Activated CD8-positive, alpha-beta memory T cell treated with anti-CD3 and anti-CD28 coated beads for 4 hours (primary cell): ENCODE measurements at regions not wholly inside any gene's neighbourhood (a gene's known extent, or its start where the extent isn't known, plus 50 kb on each side); places are given as distances from the start of the nearest gene placed in this dataset.
"Not testable (repeated sequence)": the region's sequence is repeated elsewhere in the genome, so short reads cannot be mapped to it uniquely, and the experiment has no call there.

Source experiments
- DNase-seq, 2 donors: peaks; one replicate each; pipeline ENCODE4 v3.0.0-alpha.2; 2020; ENCODE audit warnings: low read depth in 2 of 2

- DNase-seq, result no peak
Observed at GRCh38 chr12:62170241-62170640, 90.0 kb upstream of the USP15 start.

GRCh38 chr12:62190689-62191490 lies 69.3 kb upstream of the USP15 start:
- no peak for DNase-seq

GRCh38 chr12:62191491-62192179 lies 68.6 kb upstream of the USP15 start:
- no peak for DNase-seq

GRCh38 chr12:62192180-62192902 lies 67.9 kb upstream of the USP15 start:
- peak in 1 of 2 donors; percentile 16 for DNase-seq

- no peak for DNase-seq
Observed at GRCh38 chr12:62192903-62193250, 67.3 kb upstream of the USP15 start.

GRCh38 chr12:62194031-62194430 lies 66.2 kb upstream of the USP15 start:
- DNase-seq, result no peak

GRCh38 chr12:62194616-62195015 lies 65.6 kb upstream of the USP15 start:
- no peak for DNase-seq

GRCh38 chr12:62196146-62196545 lies 64.1 kb upstream of the USP15 start:
- no peak for DNase-seq

GRCh38 chr12:62202861-62203260 lies 57.3 kb upstream of the USP15 start:
- not testable (repeated sequence) for DNase-seq

GRCh38 chr12:62205346-62205745 lies 54.9 kb upstream of the USP15 start:
- DNase-seq, result no peak

GRCh38 chr12:62207248-62207647 lies 53.0 kb upstream of the USP15 start:
- no peak for DNase-seq
